HEK293 (cell line): ENCODE measurements at regions not wholly inside any gene's neighbourhood (a gene's known extent, or its start where the extent isn't known, plus 50 kb on each side); places are given as distances from the start of the nearest gene placed in this dataset.

Source experiments
- CTCF ChIA-PET: fragments of 350-600 bp; formaldehyde crosslinking; extraction: SDS; loops from one replicate; lab custom pipeline; 2021; ENCODE audit warnings: antibody characterized with exemption; lab: Yijun Ruan, JAX
- POLR2A ChIA-PET: fragments of 300-600 bp; formaldehyde crosslinking; extraction: SDS; loops from one replicate; lab custom pipeline; 2020; ENCODE audit warnings: antibody characterized with exemption, inconsistent platforms; lab: Yijun Ruan, JAX
- H3K27ac ChIP-seq: fragments of 200-500 bp; sonication (Bioruptor generic); 2 replicates; pipeline ENCODE4 v1.5.1; 2014; ENCODE audit warnings: low read depth, low read length, control low read depth, inconsistent platforms; ENCODE audit errors: extremely low read depth
- H3K36me3 ChIP-seq, 2 experiments: fragments of 200-500 bp in 1 of 2; sonication (Bioruptor generic) in 1 of 2; 1 replicate in 1 of 2; 2 replicates in 1 of 2; pipeline ENCODE4 v1.5.1; 2014 to 2017; ENCODE audit warnings: inconsistent platforms in 2 of 2, low read length in 2 of 2; ENCODE audit not compliant: control insufficient read depth in 2 of 2, insufficient read depth in 1 of 2
- H3K4me1 ChIP-seq: fragments of 200-500 bp; sonication (Bioruptor generic); 2 replicates; pipeline ENCODE4 v1.5.1; 2014; ENCODE audit warnings: mild to moderate bottlenecking, low read length, inconsistent platforms; ENCODE audit not compliant: control insufficient read depth, insufficient read depth
- H3K4me3 ChIP-seq: 2 replicates; pipeline ENCODE4 v1.5.1; 2011; ENCODE audit warnings: low read depth, mild to moderate bottlenecking, control low read depth, low read length, moderate library complexity
- H3K9me3 ChIP-seq: fragments of 200-500 bp; sonication (Bioruptor generic); 2 replicates; pipeline ENCODE4 v1.5.1; 2014; ENCODE audit warnings: low read depth, low read length, inconsistent platforms; ENCODE audit not compliant: control insufficient read depth, insufficient read depth
- BCL11A ChIP-seq: fragments of 450-650 bp; formaldehyde crosslinking; IDR thresholded peaks from 2 replicates; pipeline ENCODE4 v1.5.1; 2016; ENCODE audit warnings: low read depth, missing biosample characterization, missing genetic modification characterization
- KLF7 ChIP-seq: fragments of 450-650 bp; formaldehyde crosslinking; IDR thresholded peaks from 2 replicates; pipeline ENCODE4 v1.5.1; 2016; ENCODE audit warnings: missing biosample characterization, missing genetic modification characterization, borderline replicate concordance
- PATZ1 ChIP-seq: fragments of 450-650 bp; formaldehyde crosslinking; IDR thresholded peaks from 2 replicates; pipeline ENCODE4 v1.5.1; 2016; ENCODE audit warnings: missing biosample characterization, missing genetic modification characterization
- PRDM2 ChIP-seq: fragments of 450-650 bp; formaldehyde crosslinking; IDR thresholded peaks from 2 replicates; pipeline ENCODE4 v1.5.1; 2016; ENCODE audit warnings: missing biosample characterization, missing genetic modification characterization, borderline replicate concordance
- SCRT1 ChIP-seq: fragments of 450-650 bp; formaldehyde crosslinking; IDR thresholded peaks from 2 replicates; pipeline ENCODE4 v1.5.1; 2016; ENCODE audit warnings: missing biosample characterization, missing genetic modification characterization, borderline replicate concordance
- SCRT2 ChIP-seq: fragments of 450-650 bp; formaldehyde crosslinking; IDR thresholded peaks from 2 replicates; pipeline ENCODE4 v1.5.1; 2016; ENCODE audit warnings: missing biosample characterization, missing genetic modification characterization
- SETDB1 ChIP-seq: IDR thresholded peaks from one replicate; pipeline ENCODE4 v1.6.1; 2017; ENCODE audit warnings: mild to moderate bottlenecking, low read length, moderate library complexity, mixed read lengths; ENCODE audit not compliant: insufficient read length
- YY2 ChIP-seq: fragments of 450-650 bp; formaldehyde crosslinking; IDR thresholded peaks from 2 replicates; pipeline ENCODE4 v1.5.1; 2016; ENCODE audit warnings: missing biosample characterization, missing genetic modification characterization
- ZBTB10 ChIP-seq: fragments of 450-650 bp; formaldehyde crosslinking; IDR thresholded peaks from 2 replicates; pipeline ENCODE4 v1.5.1; 2016; ENCODE audit warnings: missing biosample characterization, missing genetic modification characterization
- ZFP37 ChIP-seq: fragments of 450-650 bp; formaldehyde crosslinking; IDR thresholded peaks from 2 replicates; pipeline ENCODE4 v1.5.1; 2016; ENCODE audit warnings: missing biosample characterization, missing genetic modification characterization
- ZNF175 ChIP-seq: fragments of 450-650 bp; formaldehyde crosslinking; IDR thresholded peaks from 2 replicates; pipeline ENCODE4 v1.5.1; 2016; ENCODE audit warnings: missing biosample characterization, missing genetic modification characterization
- ZNF221 ChIP-seq: fragments of 450-650 bp; formaldehyde crosslinking; IDR thresholded peaks from 2 replicates; pipeline ENCODE4 v1.5.1; 2017; ENCODE audit warnings: missing biosample characterization, missing genetic modification characterization, borderline replicate concordance
- ZNF311 ChIP-seq: fragments of 450-650 bp; formaldehyde crosslinking; IDR thresholded peaks from 2 replicates; pipeline ENCODE4 v1.5.1; 2017; ENCODE audit warnings: missing biosample characterization, missing genetic modification characterization, borderline replicate concordance
- ZNF335 ChIP-seq: fragments of 450-650 bp; formaldehyde crosslinking; conservative IDR thresholded peaks from 2 replicates; pipeline ENCODE4 v1.5.1; 2016; ENCODE audit warnings: missing biosample characterization, missing genetic modification characterization
- ZNF37A ChIP-seq: fragments of 450-650 bp; IDR thresholded peaks from 2 replicates; pipeline ENCODE4 v1.5.1; 2018; ENCODE audit warnings: missing biosample characterization, missing genetic modification characterization
- ZNF426 ChIP-seq: fragments of 450-650 bp; formaldehyde crosslinking; IDR thresholded peaks from 2 replicates; pipeline ENCODE4 v1.5.1; 2017; ENCODE audit warnings: missing biosample characterization, missing genetic modification characterization, mild to moderate bottlenecking, inconsistent platforms, moderate library complexity
- ZNF510 ChIP-seq: fragments of 450-650 bp; formaldehyde crosslinking; IDR thresholded peaks from 2 replicates; pipeline ENCODE4 v1.5.1; 2018; ENCODE audit warnings: mild to moderate bottlenecking, missing genetic modification characterization, missing biosample characterization; ENCODE audit not compliant: insufficient replicate concordance
- ZNF555 ChIP-seq: fragments of 450-650 bp; formaldehyde crosslinking; conservative IDR thresholded peaks from 2 replicates; pipeline ENCODE4 v1.5.1; 2017; ENCODE audit warnings: missing biosample characterization, mild to moderate bottlenecking, missing genetic modification characterization, inconsistent platforms
- ZNF777 ChIP-seq: fragments of 450-650 bp; formaldehyde crosslinking; IDR thresholded peaks from 2 replicates; pipeline ENCODE4 v1.5.1; 2017; ENCODE audit warnings: missing biosample characterization, missing genetic modification characterization, borderline replicate concordance
- ZSCAN30 ChIP-seq: fragments of 450-650 bp; IDR thresholded peaks from 2 replicates; pipeline ENCODE4 v1.5.1; 2018; ENCODE audit warnings: missing biosample characterization, mild to moderate bottlenecking, missing genetic modification characterization, moderate library complexity
- ZSCAN4 ChIP-seq: fragments of 450-650 bp; formaldehyde crosslinking; IDR thresholded peaks from 2 replicates; pipeline ENCODE4 v1.5.1; 2017; ENCODE audit warnings: missing biosample characterization, missing genetic modification characterization

GRCh38 chr3:31423482-31423881, 109.2 kb upstream of the STT3B start:
- ChIA-PET POLR2A (no interaction called here), CTCF (interaction anchor here (0.7 kb wide), 1 partner anchor 10 kb away, joined by 3 read pairs; no protein-coding TSS in a partner anchor)
- TF ChIP-seq ZNF221 (tag by site-specific recombination) (no peak), KLF7 (tag by site-specific recombination) (no peak)
- Histone ChIP-seq H3K4me1 (no peaks in the 10 kb centered on the region), H3K4me3 (no peak overlapping the region), H3K36me3 (no peaks in the 10 kb centered on the region), H3K27ac (no peak overlapping the region), H3K9me3 (no peaks in the 10 kb centered on the region)

- ChIA-PET POLR2A (no interaction called here), CTCF (no interaction called here)
These were observed 107.3 kb upstream of the STT3B start for GRCh38 chr3:31425401-31425800.

More at GRCh38 chr3:31425401-31425800, 107.3 kb upstream of the STT3B start:
- H3K27ac ChIP-seq, result no peak overlapping the region
- TF ChIP-seq ZNF426 (tag by site-specific recombination) (no peak), SETDB1 (no peak), ZBTB10 (no peak), ZNF335 (tag by site-specific recombination) (no peak), ZNF555 (tag by site-specific recombination) (no peak), ZNF777 (tag by site-specific recombination) (no peak), ZSCAN30 (tag by site-specific recombination) (no peak), BCL11A (tag by site-specific recombination) (no peak), ZNF175 (no peak), PRDM2 (tag by site-specific recombination) (no peak), ZNF311 (tag by site-specific recombination) (no peak), SCRT1 (tag by site-specific recombination) (no peak), ZFP37 (tag by site-specific recombination) (no peak), ZNF37A (tag by site-specific recombination) (no peak), YY2 (tag by site-specific recombination) (no peak), PATZ1 (no peak), SCRT2 (tag by site-specific recombination) (no peak), ZNF510 (tag by site-specific recombination) (no peak), ZSCAN4 (tag by site-specific recombination) (no peak)
- no peaks in the 10 kb centered on the region for H3K4me1 ChIP-seq
- H3K36me3 ChIP-seq, result no peaks in the 10 kb centered on the region
- H3K9me3 ChIP-seq, result no peaks in the 10 kb centered on the region
- H3K4me3 ChIP-seq, result no peak overlapping the region
